Suprapubic skin (tissue), 4 donors: ENCODE measurements at regions not wholly inside any gene's neighbourhood (a gene's known extent, or its start where the extent isn't known, plus 50 kb on each side); places are given as distances from the start of the nearest gene placed in this dataset.

Source experiments
- DNase-seq, 2 donors: peaks; one replicate each; pipeline ENCODE4 v3.0.0-alpha.2; 2019; ENCODE audit warnings: low spot score in 2 of 2
- H3K27ac ChIP-seq: fragments of 200-600 bp; sonication (generic); one replicate; pipeline ENCODE4 v1.5.1; 2019
- H3K27me3 ChIP-seq: fragments of 200-600 bp; sonication (generic); one replicate; pipeline ENCODE4 v1.5.1; 2019
- H3K36me3 ChIP-seq: fragments of 200-600 bp; sonication (generic); one replicate; pipeline ENCODE4 v1.5.1; 2019
- H3K4me1 ChIP-seq: fragments of 200-600 bp; sonication (generic); one replicate; pipeline ENCODE4 v1.5.1; 2019
- H3K4me3 ChIP-seq: fragments of 200-600 bp; sonication (generic); one replicate; pipeline ENCODE4 v1.5.1; 2019; ENCODE audit warnings: mild to moderate bottlenecking
- H3K9me3 ChIP-seq: fragments of 200-600 bp; sonication (generic); one replicate; pipeline ENCODE4 v1.5.1; 2019
- CTCF ChIP-seq, 2 donors: fragments of 200-600 bp in 1 of 2; fragments of 450-650 bp in 1 of 2; sonication (generic) in 1 of 2; IDR thresholded peaks; one replicate each; pipeline ENCODE4 v1.5.1; 2016 to 2019; ENCODE audit warnings: antibody characterized with exemption in 2 of 2, mild to moderate bottlenecking in 1 of 2, moderate library complexity in 1 of 2
- EP300 ChIP-seq: sonication (generic); formaldehyde crosslinking; IDR thresholded peaks from one replicate; pipeline ENCODE4 v1.6.1; 2017; ENCODE audit warnings: antibody characterized with exemption
- POLR2A ChIP-seq, 2 donors: fragments of 450-650 bp; IDR thresholded peaks; one replicate each; pipeline ENCODE4 v1.6.1; 2017; ENCODE audit warnings: antibody characterized with exemption in 2 of 2, mild to moderate bottlenecking in 2 of 2, moderate library complexity in 2 of 2
- POLR2AphosphoS5 ChIP-seq, 3 donors: sonication (generic); formaldehyde crosslinking; IDR thresholded peaks; one replicate each; pipeline ENCODE4 v1.6.1; 2017; ENCODE audit warnings: antibody characterized with exemption in 3 of 3
- WGBS: methylation state at CpG from one replicate; pipeline ENCODE4 v1.1.5; 2018; 5-methylcytosine and 5-hydroxymethylcytosine counted together

DNA sequence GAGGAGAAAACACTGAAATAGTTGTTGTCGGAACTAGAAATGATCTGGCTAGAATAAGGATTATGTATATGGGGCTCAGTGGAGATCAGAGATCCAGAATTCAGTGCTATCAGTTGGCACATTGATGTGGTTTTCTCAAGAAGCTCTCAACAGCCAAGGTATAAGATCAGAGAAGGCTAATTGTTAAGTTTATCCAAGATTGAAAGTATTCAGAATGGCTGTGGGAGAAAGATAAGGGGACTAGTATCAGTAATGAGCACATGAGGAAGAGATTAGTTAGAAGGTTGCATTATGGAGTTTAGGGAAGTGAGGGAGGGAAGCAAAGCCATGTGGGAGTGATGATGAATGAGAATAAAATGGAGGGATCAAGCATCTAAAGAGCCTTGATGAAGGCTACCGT, 128.1 kb upstream of the MIS18BP1 start:
- 84% methylated on average over 2 of the region's 2 CpGs for WGBS
- Histone ChIP-seq H3K27me3 (no peaks in the 10 kb centered on the region), H3K4me3 (no peak overlapping the region), H3K4me1 (no peaks in the 10 kb centered on the region), H3K9me3 (no peaks in the 10 kb centered on the region), H3K36me3 (no peaks in the 10 kb centered on the region), H3K27ac (no peak overlapping the region)
- TF ChIP-seq POLR2A (IDR thresholded peaks at IDR 0.05) (no peak), POLR2AphosphoS5 (IDR thresholded peaks at IDR 0.05) (no peak)
- DNase-seq, result no peak

- H3K4me1 ChIP-seq, result no peaks in the 10 kb centered on the region
- 69% methylated on average over 2 of the region's 2 CpGs for WGBS
These were observed 124.2 kb upstream of the MIS18BP1 start for GRCh38 chr14:45377166-45377565.

GRCh38 chr14:45373877-45374276, 120.9 kb upstream of the MIS18BP1 start:
- H3K27ac ChIP-seq, result no peak overlapping the region
- TF ChIP-seq POLR2A (IDR thresholded peaks at IDR 0.05), result no peak
- no peak for TF ChIP-seq CTCF (IDR thresholded peaks at IDR 0.05)
- no peak for TF ChIP-seq POLR2AphosphoS5 (IDR thresholded peaks at IDR 0.05)
- no peak for TF ChIP-seq EP300
- no peaks in the 10 kb centered on the region for H3K27me3 ChIP-seq
- no peaks in the 10 kb centered on the region for H3K9me3 ChIP-seq
- no peaks in the 10 kb centered on the region for H3K36me3 ChIP-seq
- H3K4me1 ChIP-seq, result no peaks in the 10 kb centered on the region
- no peak overlapping the region for H3K4me3 ChIP-seq
- 82% methylated on average over 2 of the region's 2 CpGs for WGBS
- DNase-seq, result no peak

More at GRCh38 chr14:45377166-45377565, 124.2 kb upstream of the MIS18BP1 start:
- no peak for DNase-seq
- no peaks in the 10 kb centered on the region for H3K36me3 ChIP-seq
- no peaks in the 10 kb centered on the region for H3K9me3 ChIP-seq
- H3K4me3 ChIP-seq, result no peak overlapping the region
- TF ChIP-seq CTCF (IDR thresholded peaks at IDR 0.05) (no peak), EP300 (no peak), POLR2AphosphoS5 (IDR thresholded peaks at IDR 0.05) (no peak), POLR2A (IDR thresholded peaks at IDR 0.05) (no peak)
- H3K27ac ChIP-seq, result no peak overlapping the region
- no peaks in the 10 kb centered on the region for H3K27me3 ChIP-seq

- WGBS, result 55% methylated on average over 4 of the region's 4 CpGs
- H3K4me3 ChIP-seq, result no peak overlapping the region
- H3K4me1 ChIP-seq, result no peaks in the 10 kb centered on the region
- H3K36me3 ChIP-seq, result no peaks in the 10 kb centered on the region
- DNase-seq, result no peak
- no peaks in the 10 kb centered on the region for H3K9me3 ChIP-seq
- TF ChIP-seq EP300, result no peak
- TF ChIP-seq POLR2AphosphoS5 (IDR thresholded peaks at IDR 0.05), result no peak
- no peak for TF ChIP-seq POLR2A (IDR thresholded peaks at IDR 0.05)
- TF ChIP-seq CTCF (IDR thresholded peaks at IDR 0.05), result no peak
- H3K27ac ChIP-seq, result no peak overlapping the region
- H3K27me3 ChIP-seq, result no peaks in the 10 kb centered on the region
These were observed 111.7 kb upstream of the MIS18BP1 start for GRCh38 chr14:45364565-45365156.

GRCh38 chr14:45362505-45362904, 109.5 kb upstream of the MIS18BP1 start:
- no peaks in the 10 kb centered on the region for H3K4me1 ChIP-seq
- no peak overlapping the region for H3K27ac ChIP-seq
- H3K4me3 ChIP-seq, result no peak overlapping the region
- H3K27me3 ChIP-seq, result no peaks in the 10 kb centered on the region
- WGBS, result 39% methylated on average over 1 of the region's 1 CpG
- H3K36me3 ChIP-seq, result no peaks in the 10 kb centered on the region
- H3K9me3 ChIP-seq, result no peaks in the 10 kb centered on the region
- TF ChIP-seq POLR2AphosphoS5 (IDR thresholded peaks at IDR 0.05) (no peak), POLR2A (IDR thresholded peaks at IDR 0.05) (no peak)
- DNase-seq, result no peak

DNA sequence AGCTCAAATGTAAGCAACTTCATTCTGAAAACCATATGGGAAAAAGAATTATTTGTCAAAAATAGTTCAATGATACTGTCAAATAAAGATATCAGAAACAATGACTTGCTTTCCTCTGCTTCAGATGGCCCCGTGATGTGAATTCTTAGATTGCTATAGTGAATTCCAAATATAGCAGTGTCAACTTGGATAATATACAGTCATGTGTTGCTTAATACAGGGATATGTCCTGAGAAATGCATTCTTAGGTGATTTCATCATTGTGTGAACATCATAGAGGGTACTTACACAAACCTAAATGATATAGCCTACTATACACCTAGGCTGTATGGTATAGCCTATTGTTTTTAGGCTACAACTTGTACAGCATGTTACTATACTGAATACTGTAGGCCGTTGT, 108.7 kb upstream of the MIS18BP1 start:
- 89% methylated on average over 2 of the region's 2 CpGs for WGBS
- Histone ChIP-seq H3K27ac (no peak overlapping the region), H3K27me3 (no peaks in the 10 kb centered on the region), H3K4me1 (no peaks in the 10 kb centered on the region), H3K4me3 (no peak overlapping the region), H3K36me3 (no peaks in the 10 kb centered on the region), H3K9me3 (no peaks in the 10 kb centered on the region)
- no peak for DNase-seq
- no peak for TF ChIP-seq POLR2AphosphoS5 (IDR thresholded peaks at IDR 0.05)
- TF ChIP-seq CTCF (IDR thresholded peaks at IDR 0.05), result no peak
- TF ChIP-seq EP300, result no peak
- no peak for TF ChIP-seq POLR2A (IDR thresholded peaks at IDR 0.05)
